Esophagus muscularis mucosa (tissue), 4 donors: ENCODE measurements at regions not wholly inside any gene's neighbourhood (a gene's known extent, or its start where the extent isn't known, plus 50 kb on each side); places are given as distances from the start of the nearest gene placed in this dataset.

Experiments
- CTCF ChIP-seq, 3 experiments: fragments of 200-600 bp in 2 of 3; fragments of 450-650 bp in 1 of 3; sonication (generic) in 2 of 3; IDR thresholded peaks; one replicate each; pipeline ENCODE4 v1.5.1; 2017 to 2019; ENCODE audit warnings: antibody characterized with exemption in 3 of 3, mild to moderate bottlenecking in 2 of 3, moderate library complexity in 1 of 3
- EP300 ChIP-seq: sonication (generic); formaldehyde crosslinking; IDR thresholded peaks from one replicate; pipeline ENCODE4 v1.6.1; 2017; ENCODE audit warnings: antibody characterized with exemption
- POLR2A ChIP-seq: fragments of 450-650 bp; IDR thresholded peaks from one replicate; pipeline ENCODE4 v1.6.1; 2017; ENCODE audit warnings: antibody characterized with exemption, moderate library complexity, mild to moderate bottlenecking, low read depth
- POLR2AphosphoS5 ChIP-seq, 2 donors: sonication (generic); formaldehyde crosslinking; IDR thresholded peaks; one replicate each; pipeline ENCODE4 v1.6.1; 2017; ENCODE audit warnings: antibody characterized with exemption in 2 of 2

DNA sequence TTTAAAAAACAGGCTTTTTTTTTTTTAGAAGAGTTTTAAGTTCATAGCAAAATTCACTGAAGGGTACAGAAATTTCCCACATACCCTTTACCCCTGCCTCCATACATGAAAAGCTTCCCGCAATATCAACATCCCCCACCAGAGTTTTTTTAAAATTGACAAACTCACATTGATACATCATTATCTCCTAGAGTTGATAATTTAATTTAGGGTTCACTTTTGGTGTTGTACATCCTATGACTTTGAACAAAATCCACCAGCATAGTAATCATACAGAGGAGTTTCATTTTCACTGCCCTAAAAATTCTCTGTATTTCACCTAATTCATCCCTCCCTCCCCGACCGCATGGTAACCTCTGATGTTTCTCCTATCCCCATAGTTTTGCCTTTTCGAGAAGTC, 53.6 kb upstream of the KCNK2 start:
- TF ChIP-seq CTCF (IDR thresholded peaks at IDR 0.05) (no peak), POLR2AphosphoS5 (IDR thresholded peaks at IDR 0.05) (no peak), POLR2A (no peak), EP300 (no peak)
